Caco-2 (cell line): ENCODE measurements at regions not wholly inside any gene's neighbourhood (a gene's known extent, or its start where the extent isn't known, plus 50 kb on each side); places are given as distances from the start of the nearest gene placed in this dataset.
"Not testable (repeated sequence)": the region's sequence is repeated elsewhere in the genome, so short reads cannot be mapped to it uniquely, and the experiment has no call there.

Experiments
- BruUV-seq: library from RNA; stranded (reverse); fragments of 400-500 nt; replicated peaks from 2 replicates; lab custom pipeline; 2021; lab: Mats Ljungman, UMichigan
- CTCF ChIA-PET: fragments of 300-600 bp; sonication (Branson Sonifier 250); formaldehyde crosslinking; loops from one replicate; lab custom pipeline; 2022; ENCODE audit warnings: antibody characterized with exemption; lab: Charles Lee
- POLR2A ChIA-PET: fragments of 300-600 bp; sonication (Branson Sonifier 250); formaldehyde crosslinking; loops from one replicate; lab custom pipeline; 2022; ENCODE audit warnings: antibody characterized with exemption; lab: Charles Lee
- DNase-seq, 2 experiments: peaks; one replicate each; pipeline versions ENCODE4 v3.0.0 to v3.0.0-alpha.2; 2020 to 2022
- H3K27me3 ChIP-seq: replicated peaks from 2 replicates; pipeline ENCODE4 v1.6.0; 2011; ENCODE audit warnings: low read length; ENCODE audit not compliant: control insufficient read depth, insufficient read depth
- H3K36me3 ChIP-seq: 2 replicates; pipeline ENCODE4 v1.5.1; 2011; ENCODE audit warnings: low read length; ENCODE audit not compliant: control insufficient read depth, insufficient read depth
- H3K4me1 ChIP-seq: fragments of 250-450 bp; sonication (Bioruptor Pico); 2 replicates; pipeline ENCODE4 v1.5.1; 2020; ENCODE audit warnings: mild to moderate bottlenecking
- H3K4me3 ChIP-seq: 2 replicates; pipeline ENCODE4 v1.5.1; 2011; ENCODE audit warnings: low read depth, mild to moderate bottlenecking, control low read depth, low read length
- H3K9me3 ChIP-seq: fragments of 250-450 bp; sonication (Bioruptor Pico); 2 replicates; pipeline ENCODE4 v1.5.1; 2020; ENCODE audit warnings: mild to moderate bottlenecking, moderate library complexity
- H3K27ac Mint-ChIP-seq: one replicate; pipeline ENCODE4 v1.8.0; 2022; ENCODE audit warnings: mixed read lengths; ENCODE audit not compliant: unreplicated experiment
- H3K27me3 Mint-ChIP-seq: one replicate; pipeline ENCODE4 v1.8.0; 2022; ENCODE audit warnings: mixed read lengths; ENCODE audit not compliant: insufficient read depth, unreplicated experiment
- H3K36me3 Mint-ChIP-seq: one replicate; pipeline ENCODE4 v1.8.0; 2022; ENCODE audit warnings: mild to moderate bottlenecking, mixed read lengths; ENCODE audit not compliant: insufficient read depth, unreplicated experiment
- H3K4me1 Mint-ChIP-seq: one replicate; pipeline ENCODE4 v1.8.0; 2022; ENCODE audit warnings: low read depth, mixed read lengths; ENCODE audit not compliant: unreplicated experiment
- H3K4me3 Mint-ChIP-seq: one replicate; pipeline ENCODE4 v1.8.0; 2022; ENCODE audit warnings: mild to moderate bottlenecking, moderate library complexity, mixed read lengths; ENCODE audit not compliant: unreplicated experiment
- H3K9me3 Mint-ChIP-seq: one replicate; pipeline ENCODE4 v1.8.0; 2022; ENCODE audit warnings: mixed read lengths; ENCODE audit not compliant: unreplicated experiment
- intact Hi-C: fragments of 100-400 bp; cut with micrococcal nuclease; formaldehyde crosslinking; loops from one replicate; pipeline ENCODE4 v1.10.0; 2022; ENCODE audit not compliant: unreplicated experiment
- TF ChIP-seq, protein P1 (sequence below), 2 experiments: fragments of 200-600 bp in 1 of 2; IDR thresholded peaks; 1 replicate in 1 of 2; 2 replicates in 1 of 2; pipeline versions ENCODE4 v1.5.1 to v1.8.0; 2011 to 2022; ENCODE audit warnings: antibody characterized with exemption in 1 of 2, control low read depth in 1 of 2, inconsistent platforms in 1 of 2, low read depth in 1 of 2, low read length in 1 of 2, mild to moderate bottlenecking in 1 of 2, moderate library complexity in 1 of 2; ENCODE audit not compliant: insufficient read depth in 1 of 2, severe bottlenecking in 1 of 2, unreplicated experiment in 1 of 2

DNA sequence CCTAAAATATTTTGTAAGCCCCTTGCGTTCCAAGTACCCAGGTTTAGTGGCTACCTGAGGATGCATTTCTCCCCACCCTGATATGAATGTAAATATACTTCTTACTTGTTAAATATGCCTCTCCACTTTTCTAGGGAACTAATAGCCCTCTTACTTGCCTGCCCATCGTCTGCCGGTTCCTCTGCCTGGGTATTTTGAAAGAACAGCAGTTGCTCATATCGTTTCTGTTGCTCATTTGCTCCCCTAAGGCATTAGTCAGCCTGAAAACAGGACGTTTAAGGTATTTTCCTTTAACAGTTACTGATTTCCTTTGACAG, 141.3 kb upstream of the CARMIL1 start:
- Mint-ChIP-seq H3K4me1 (no peaks in the 10 kb centered on the region), H3K9me3 (peaks cover 7% of the 10 kb centered on the region), H3K36me3 (no peaks in the 10 kb centered on the region), H3K27ac (no peak overlapping the region), H3K27me3 (peaks cover 4% of the 10 kb centered on the region), H3K4me3 (no peak overlapping the region)
- BruUV-seq: no TSS peak
- CTCF ChIA-PET: no interaction called here
- H3K36me3 ChIP-seq: no peaks in the 10 kb centered on the region
- no peak for DNase-seq
- H3K4me3 ChIP-seq: no peak overlapping the region
- H3K9me3 ChIP-seq: peaks cover 19% of the 10 kb centered on the region
- no peaks in the 10 kb centered on the region for H3K27me3 ChIP-seq
- no peaks in the 10 kb centered on the region for H3K4me1 ChIP-seq
- TF ChIP-seq, protein P1, sequence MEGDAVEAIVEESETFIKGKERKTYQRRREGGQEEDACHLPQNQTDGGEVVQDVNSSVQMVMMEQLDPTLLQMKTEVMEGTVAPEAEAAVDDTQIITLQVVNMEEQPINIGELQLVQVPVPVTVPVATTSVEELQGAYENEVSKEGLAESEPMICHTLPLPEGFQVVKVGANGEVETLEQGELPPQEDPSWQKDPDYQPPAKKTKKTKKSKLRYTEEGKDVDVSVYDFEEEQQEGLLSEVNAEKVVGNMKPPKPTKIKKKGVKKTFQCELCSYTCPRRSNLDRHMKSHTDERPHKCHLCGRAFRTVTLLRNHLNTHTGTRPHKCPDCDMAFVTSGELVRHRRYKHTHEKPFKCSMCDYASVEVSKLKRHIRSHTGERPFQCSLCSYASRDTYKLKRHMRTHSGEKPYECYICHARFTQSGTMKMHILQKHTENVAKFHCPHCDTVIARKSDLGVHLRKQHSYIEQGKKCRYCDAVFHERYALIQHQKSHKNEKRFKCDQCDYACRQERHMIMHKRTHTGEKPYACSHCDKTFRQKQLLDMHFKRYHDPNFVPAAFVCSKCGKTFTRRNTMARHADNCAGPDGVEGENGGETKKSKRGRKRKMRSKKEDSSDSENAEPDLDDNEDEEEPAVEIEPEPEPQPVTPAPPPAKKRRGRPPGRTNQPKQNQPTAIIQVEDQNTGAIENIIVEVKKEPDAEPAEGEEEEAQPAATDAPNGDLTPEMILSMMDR (IDR thresholded peaks at IDR 0.05; ENCODE audit: insufficient read depth in 1 of 2, low read depth in 1 of 2, low read length in 1 of 2, severe bottlenecking in 1 of 2, unreplicated experiment in 1 of 2): no peak
- POLR2A ChIA-PET: no interaction called here
- intact Hi-C loops: no loop called here

DNA sequence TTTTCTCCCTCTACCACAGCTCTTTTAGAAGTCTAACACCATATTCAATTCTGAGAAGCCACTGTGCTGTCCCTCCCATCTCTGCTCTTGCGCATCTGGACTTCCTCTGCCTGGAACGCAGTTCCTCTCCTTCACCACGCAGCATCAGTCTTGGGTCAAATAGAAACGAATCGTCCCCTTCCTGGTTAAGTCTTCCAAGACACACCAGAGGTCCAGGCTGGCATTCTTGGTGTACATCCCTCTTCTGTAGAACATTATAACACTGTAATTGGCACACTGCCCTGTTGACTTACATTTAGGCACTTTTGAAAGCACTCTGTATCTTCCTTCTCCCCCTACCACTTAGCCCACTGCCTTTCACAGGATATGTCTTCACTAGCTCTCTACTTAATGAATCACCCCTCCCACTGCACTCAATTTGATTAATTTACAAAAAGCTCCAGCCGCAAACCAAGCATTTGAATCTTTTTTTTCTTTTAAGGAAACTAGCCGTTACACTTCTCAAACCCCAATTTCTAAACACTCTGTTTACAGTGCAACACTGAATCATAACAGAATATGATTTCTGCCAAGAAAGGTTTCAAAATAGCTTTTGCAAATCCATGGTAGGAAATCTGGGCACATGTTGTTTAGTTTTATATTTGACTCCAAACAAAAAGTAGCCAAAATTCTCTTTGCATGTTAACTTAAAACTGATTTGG, 140.8 kb upstream of the CARMIL1 start:
- Histone ChIP-seq H3K36me3 (no peaks in the 10 kb centered on the region), H3K4me3 (no peak overlapping the region), H3K4me1 (no peaks in the 10 kb centered on the region), H3K9me3 (peaks cover 13% of the 10 kb centered on the region), H3K27me3 (no peaks in the 10 kb centered on the region)
- H3K4me3 Mint-ChIP-seq: no peak overlapping the region
- H3K4me1 Mint-ChIP-seq: no peaks in the 10 kb centered on the region
- DNase-seq: no peak
- ChIA-PET CTCF (no interaction called here), POLR2A (no interaction called here)
- peaks cover 2% of the 10 kb centered on the region for H3K9me3 Mint-ChIP-seq
- no peaks in the 10 kb centered on the region for H3K36me3 Mint-ChIP-seq
- no TSS peak for BruUV-seq
- no peak overlapping the region for H3K27ac Mint-ChIP-seq
- TF ChIP-seq, protein P1 (IDR thresholded peaks at IDR 0.05; ENCODE audit: insufficient read depth in 1 of 2, low read depth in 1 of 2, low read length in 1 of 2, severe bottlenecking in 1 of 2, unreplicated experiment in 1 of 2): no peak
- peaks cover 6% of the 10 kb centered on the region for H3K27me3 Mint-ChIP-seq
- intact Hi-C loops: no loop called here

DNA sequence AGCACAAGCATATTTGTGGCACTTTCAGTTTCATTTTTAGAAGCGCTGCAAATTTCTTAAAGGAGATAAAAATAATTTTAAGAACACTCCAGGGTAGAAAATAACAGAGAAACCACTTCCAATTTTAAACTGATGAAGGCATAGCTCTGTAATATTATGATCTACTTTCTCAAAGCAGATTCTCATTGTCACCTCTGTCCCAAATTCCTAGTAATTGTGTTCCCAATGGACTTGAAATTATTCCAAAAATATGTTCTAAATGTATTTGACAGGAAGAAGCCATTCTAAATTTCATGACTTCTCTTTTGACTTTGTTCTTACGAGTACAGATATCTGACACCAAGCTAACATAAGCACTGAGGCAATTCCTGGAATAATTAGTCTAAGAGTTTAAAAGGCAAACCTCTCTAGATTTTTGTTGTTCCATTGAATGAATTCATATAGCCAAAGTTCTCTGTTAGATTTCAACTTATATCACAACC, 140.2 kb upstream of the CARMIL1 start:
- Histone ChIP-seq H3K9me3 (peaks cover 10% of the 10 kb centered on the region; the same call in 1 of the 2 replicates), H3K36me3 (no peaks in the 10 kb centered on the region), H3K27me3 (no peaks in the 10 kb centered on the region), H3K4me1 (no peaks in the 10 kb centered on the region), H3K4me3 (no peak overlapping the region)
- ChIA-PET POLR2A (no interaction called here), CTCF (no interaction called here)
- intact Hi-C loops: no loop called here
- no peak overlapping the region for H3K27ac Mint-ChIP-seq
- DNase-seq: no peak
- TF ChIP-seq, protein P1 (IDR thresholded peaks at IDR 0.05; ENCODE audit: insufficient read depth in 1 of 2, low read depth in 1 of 2, low read length in 1 of 2, severe bottlenecking in 1 of 2, unreplicated experiment in 1 of 2): no peak
- no peak overlapping the region for H3K4me3 Mint-ChIP-seq
- no peaks in the 10 kb centered on the region for H3K9me3 Mint-ChIP-seq
- H3K27me3 Mint-ChIP-seq: peaks cover 6% of the 10 kb centered on the region
- no peaks in the 10 kb centered on the region for H3K4me1 Mint-ChIP-seq
- no TSS peak for BruUV-seq
- H3K36me3 Mint-ChIP-seq: no peaks in the 10 kb centered on the region

DNA sequence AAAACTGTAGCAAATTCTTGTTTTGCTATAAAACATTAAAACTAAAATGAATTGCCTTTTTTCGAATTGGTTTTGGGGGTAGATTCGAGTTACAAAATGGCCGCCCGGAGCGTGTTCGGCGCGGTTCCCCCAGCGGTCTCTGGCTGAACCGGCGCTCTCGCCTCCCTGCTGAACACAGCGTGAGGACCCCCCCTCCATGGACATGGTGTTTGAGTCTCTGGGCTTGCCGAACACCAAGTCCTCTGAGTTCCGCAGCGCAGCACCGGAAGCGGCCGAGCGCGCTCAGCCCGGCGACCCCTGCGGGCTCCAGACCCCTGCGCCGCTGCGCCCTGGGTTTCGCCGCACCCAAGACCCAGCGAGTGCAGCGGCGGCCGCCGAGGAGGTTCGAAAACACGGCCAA, 139.6 kb upstream of the CARMIL1 start:
- H3K4me1 ChIP-seq, H3K36me3 Mint-ChIP-seq, H3K4me1 Mint-ChIP-seq: not testable (repeated sequence)

More for the DNA sequence above, 139.6 kb upstream of the CARMIL1 start:
- H3K36me3 ChIP-seq, CTCF ChIA-PET, H3K9me3 Mint-ChIP-seq, H3K27me3 Mint-ChIP-seq, H3K4me3 ChIP-seq, H3K4me3 Mint-ChIP-seq, intact Hi-C loops, H3K9me3 ChIP-seq, POLR2A ChIA-PET, BruUV-seq, H3K27ac Mint-ChIP-seq, DNase-seq, H3K27me3 ChIP-seq: not testable (repeated sequence)
